ENCODE measurements at regions not wholly inside any gene's neighbourhood (a gene's known extent, or its start where the extent isn't known, plus 50 kb on each side); places are given as distances from the start of the nearest gene placed in this dataset.

DNA sequence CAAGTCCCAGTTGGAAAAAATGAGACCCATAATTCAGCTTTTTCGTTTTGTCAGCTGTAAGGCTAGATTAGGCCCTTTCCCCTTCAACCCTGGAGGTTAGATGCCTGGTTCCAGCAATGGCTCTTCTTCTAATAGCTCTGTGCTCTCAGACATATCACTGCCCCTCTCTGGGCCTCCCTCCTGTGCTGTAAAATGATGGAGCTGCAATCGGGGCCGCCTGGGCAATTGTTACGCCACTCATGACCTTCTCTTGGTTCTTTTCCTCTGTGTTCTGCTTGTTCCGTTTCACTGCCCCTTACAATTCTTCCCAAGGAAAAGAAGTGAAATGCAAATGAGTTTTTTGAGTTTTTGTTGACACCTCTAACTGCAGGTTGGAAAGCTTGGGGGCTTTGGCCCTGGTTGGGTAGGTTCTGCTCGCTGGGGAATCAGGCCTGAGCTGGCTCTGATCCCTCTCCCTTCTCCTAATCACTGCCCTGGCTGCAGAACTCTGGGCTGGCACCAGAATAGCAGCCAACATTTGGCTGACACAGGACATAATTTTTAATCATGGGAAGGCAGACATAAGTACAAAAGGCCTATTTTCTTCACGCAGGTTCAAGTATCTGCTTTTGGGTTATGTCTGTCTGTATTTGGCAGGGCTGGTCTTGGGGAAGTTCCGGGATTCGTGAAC, 110.9 kb downstream of the FOXD1 start:
- DNase-seq = no peak

DNA sequence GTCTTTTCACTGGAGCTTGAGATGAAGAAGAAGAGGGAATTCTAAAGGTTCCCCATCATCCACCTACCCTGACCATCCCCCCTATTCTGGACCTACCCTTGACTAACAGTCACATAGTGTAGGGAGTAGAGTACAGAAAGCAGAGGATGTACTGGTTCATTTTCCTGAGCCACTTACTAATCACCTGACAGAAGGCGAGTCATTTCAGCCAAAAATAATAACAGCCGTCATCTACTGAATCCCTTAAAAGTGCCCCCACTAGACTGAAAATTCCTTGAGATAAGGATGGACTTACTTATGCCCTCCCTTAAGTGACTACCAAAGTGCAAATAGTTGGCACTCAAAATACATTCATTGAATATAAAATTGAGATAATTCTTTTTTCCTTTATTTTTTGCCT, 112.2 kb downstream of the FOXD1 start:
- no peak for DNase-seq

DNA sequence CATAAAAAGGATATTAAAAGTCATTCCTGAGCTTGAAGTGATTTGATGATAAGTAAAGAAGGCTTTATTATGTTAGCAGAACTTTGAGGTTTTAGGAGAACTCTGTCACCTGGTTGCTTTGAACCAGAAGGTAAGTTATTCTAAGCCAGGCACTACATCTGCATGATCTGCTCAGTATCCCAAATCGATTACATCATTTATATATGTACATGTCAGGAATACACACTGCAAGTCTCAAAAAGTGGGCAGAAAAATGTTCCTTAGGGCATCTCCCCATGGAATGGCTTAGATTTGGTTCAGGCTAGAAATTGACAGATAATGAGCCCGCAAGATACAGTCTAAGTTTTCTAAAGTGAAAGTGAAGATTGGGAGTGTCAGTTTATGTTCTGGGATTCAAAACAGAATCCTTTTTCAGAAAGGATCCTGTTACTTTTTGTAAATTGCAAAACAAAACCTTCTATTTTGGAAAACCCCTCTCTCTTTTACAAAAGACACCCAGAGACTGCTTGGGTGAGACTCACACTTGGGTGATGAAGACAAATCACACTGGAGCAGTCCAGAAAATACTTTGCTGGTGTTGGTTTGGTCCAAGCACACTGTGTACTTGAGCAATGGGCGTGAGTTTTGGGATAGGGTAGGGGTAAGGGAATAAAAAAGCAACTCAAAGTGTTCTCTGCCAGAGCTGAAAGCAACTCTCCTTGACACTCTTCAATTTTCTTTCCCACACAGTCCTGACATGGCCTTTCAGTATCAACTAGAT, 114.5 kb downstream of the FOXD1 start:
- no peak for DNase-seq

DNA sequence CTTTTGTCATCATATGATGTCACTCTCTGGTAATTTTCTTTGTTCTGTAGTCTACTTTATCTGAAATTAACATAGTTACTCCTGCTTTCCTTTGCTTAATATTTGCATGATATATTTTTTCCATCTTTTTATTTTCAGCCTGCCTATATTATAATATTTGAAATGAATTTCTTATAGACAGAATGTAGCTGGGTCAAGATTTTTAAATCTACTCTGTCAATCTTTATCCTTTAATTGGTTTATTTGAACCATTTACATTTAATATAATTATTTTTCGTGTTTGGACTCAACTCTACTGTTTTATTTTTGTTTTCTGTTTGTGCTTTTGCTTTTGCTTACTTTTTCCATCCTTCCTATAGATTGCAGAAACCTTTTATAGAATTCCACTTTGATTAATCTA, 118.0 kb downstream of the FOXD1 start:
- no peak for DNase-seq

DNA sequence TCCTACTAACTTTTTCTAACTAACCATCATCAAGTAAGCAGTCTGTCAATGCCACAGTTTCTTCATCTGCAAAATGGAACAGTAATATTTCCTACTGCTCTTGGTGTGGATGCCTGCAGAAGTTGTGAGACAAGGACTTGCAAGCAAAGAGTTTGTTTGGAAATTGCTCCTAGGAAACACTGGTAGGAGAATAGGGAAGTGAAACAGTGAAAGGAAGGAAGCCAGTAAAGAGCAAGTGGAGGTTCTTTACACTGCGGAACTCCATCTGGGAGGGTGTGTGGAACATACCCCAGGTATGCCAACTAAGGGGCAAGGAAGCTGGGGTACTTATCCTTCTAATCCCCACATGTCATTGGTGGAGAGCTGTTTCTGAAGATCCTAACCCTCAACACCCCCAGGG, 119.9 kb downstream of the FOXD1 start:
- DNase-seq = no peak

DNA sequence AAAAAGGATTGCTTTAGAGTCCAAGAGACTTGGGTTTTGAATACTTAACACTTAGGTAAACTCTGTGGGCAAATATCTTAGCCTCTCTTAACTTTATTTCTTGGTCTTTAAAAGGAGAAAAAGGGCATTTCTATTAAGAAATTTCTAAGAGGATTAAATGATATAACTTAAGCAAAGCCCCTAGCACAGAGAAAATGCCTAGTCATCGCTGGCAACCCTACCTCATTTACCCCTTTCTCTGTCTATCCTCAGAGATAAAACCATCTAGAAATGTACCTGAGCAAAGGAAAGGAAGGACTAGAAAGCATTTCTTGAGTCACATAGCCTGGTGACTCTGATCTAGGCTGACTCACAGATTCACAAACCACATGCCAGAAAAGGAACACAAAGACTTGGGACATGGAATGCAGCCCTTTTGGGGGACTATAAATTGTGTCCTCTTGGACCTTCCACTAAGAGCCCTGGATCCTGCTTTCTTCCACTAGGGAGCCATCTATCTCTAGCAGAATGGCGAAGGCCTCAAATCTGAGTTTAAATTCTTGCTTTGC, 120.6 kb downstream of the FOXD1 start:
- no peak for DNase-seq

DNA sequence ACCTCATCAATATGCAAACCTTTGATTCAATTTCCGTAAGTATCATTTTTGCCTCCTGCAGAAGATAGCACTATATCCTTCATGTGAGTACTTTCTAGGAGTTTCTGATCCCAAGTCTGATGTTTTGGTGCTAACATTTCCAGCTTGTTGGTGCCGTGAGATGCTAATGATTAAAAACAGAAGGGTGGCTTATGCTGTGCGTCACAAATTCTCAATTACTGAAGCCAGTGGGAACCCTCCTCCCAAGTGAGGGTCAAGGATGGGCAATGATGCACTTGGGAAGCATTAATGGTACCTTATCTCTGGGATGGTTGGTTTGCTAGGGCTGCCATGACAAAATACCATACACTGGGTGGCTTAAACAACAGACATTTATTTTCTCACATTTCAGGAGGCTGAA, 123.0 kb downstream of the FOXD1 start:
- no peak for DNase-seq

DNA sequence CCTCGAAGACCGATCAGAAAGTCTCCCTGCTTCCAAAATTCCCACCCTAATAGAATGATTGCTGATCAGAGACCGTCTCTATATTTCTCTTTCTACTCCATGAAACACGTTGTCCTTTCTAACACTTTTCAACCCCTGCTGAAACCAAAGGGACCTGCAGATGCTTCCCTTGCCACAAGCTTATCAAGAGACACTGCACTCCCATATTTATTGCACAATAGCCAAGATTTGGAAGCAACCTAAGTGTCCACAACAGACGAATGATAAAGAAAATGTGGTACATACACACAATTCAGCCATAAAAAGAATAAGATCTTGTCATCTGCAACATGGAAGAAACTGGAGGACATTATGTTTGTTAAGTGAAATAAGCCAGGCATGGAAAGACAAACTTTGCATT, 125.1 kb downstream of the FOXD1 start:
- DNase-seq = no peak

DNA sequence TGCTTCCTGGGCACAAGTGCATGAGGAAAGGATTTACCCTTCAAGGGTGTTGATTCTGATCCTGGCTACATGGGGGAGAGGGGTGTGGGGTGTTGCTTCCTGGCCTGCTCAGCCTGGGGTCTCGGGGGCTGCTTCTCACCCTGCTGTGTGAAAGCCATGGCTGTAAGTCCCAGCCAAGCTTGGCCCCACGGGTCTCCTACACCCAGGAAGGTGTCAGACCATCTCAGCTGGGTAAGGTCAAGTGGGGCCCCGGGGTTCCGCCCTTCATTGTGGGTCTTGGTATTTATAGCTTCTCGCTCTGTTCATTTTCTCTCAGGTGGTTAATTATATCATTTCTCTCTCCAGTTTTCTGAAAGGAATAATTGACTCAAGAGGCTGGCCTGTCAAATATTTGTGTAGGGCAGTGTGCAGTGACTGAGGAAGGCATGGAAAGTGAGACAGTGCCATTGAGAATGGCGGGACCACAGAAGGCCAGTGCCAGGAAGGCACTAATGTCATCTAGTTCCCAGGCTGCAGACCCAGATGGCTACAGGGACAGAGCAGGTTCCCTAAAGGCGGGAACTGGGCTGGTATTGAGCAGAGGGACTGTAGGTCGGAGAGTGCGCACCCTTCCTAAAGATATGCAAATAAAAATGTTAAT, 126.0 kb downstream of the FOXD1 start:
- DNase-seq = no peak

DNA sequence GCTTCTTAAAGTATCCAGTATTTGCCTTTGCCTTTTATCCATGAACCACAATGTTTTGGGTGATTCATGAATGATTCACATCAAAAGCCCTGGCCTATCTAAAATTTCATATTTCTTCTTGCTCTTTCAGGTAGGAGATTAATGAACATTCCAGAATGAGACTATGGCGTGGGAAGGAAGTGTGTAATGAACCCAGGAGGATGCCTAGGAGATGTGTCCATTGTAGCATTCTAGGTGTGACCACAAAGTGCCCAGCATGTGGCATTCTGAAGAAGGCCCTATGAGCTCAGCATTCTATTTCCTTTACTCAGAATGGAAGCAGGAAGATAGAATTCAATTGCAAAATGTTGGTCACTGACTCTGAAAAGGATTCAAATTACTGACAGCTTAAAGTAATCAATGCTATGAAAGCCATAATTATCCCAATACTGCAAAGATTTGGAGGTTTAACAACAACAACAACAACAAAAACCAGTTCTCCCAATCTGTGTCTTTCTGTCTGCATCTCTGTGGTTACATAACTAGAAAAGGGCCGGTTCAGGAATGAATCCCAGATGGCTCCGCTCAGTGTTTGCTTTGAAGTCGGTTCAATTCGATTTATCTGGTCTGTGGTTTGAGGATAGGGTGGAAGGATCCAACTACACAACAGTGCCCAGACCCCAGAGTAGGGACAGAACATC, 126.7 kb downstream of the FOXD1 start:
- no peak for DNase-seq

DNA sequence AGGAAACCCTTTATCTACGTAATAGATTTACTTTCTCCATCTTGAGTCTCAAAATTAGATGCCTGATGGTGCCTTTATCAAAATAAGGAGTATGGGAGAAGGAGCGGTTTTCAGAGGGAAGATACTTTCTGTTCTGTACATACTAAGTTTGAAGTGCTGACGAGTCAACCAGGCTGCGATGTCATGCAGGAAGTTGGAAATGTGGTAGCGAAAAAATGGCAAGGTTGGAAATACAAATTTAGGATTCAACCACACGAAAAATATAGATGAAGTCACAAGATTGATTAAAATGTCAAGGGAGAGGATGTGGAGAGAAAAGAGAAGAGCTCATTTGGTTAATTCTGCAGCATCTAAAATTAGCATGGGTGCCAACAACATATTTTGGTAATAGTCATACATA, 129.5 kb downstream of the FOXD1 start:
- no peak for DNase-seq

DNA sequence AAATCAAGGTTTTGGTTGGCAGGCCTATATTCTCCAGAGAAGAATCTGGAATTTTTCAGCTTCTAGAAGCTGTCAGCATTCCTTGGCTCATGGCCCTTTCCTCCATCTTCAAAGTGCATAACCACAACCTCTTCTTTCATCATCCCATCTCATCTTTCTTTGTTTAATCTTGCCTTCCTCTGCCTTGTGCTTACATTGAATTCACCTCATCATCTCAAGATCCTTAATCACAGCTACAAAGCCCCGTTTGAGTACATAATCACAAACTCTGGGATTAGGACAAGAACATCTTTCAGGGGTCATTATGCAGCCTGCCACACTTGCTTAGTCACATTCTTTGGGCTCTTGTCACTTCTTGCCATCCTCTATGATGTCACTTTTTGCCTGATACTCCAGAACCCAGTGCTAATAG, 130.3 kb downstream of the FOXD1 start:
- no peak for DNase-seq

DNA sequence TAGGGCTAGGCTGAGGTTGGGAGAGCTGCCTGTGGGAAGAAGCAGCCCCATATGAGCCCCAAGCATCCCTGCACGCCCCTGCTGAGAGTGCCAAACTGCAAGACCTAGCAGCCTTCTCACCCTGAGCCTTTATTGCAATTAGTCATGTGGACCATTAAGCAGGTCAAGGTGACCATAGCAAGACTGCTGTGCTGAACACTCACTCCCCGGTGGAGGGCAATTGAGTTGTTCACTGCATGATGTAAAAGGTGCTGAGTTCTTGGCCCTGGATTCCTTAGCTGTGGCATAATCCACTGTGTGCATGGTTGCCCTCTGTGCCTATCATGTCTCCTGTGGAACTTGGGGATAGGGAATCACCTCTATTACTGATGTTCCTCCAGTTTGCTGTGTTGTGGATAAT, 131.1 kb downstream of the FOXD1 start:
- no peak for DNase-seq

DNA sequence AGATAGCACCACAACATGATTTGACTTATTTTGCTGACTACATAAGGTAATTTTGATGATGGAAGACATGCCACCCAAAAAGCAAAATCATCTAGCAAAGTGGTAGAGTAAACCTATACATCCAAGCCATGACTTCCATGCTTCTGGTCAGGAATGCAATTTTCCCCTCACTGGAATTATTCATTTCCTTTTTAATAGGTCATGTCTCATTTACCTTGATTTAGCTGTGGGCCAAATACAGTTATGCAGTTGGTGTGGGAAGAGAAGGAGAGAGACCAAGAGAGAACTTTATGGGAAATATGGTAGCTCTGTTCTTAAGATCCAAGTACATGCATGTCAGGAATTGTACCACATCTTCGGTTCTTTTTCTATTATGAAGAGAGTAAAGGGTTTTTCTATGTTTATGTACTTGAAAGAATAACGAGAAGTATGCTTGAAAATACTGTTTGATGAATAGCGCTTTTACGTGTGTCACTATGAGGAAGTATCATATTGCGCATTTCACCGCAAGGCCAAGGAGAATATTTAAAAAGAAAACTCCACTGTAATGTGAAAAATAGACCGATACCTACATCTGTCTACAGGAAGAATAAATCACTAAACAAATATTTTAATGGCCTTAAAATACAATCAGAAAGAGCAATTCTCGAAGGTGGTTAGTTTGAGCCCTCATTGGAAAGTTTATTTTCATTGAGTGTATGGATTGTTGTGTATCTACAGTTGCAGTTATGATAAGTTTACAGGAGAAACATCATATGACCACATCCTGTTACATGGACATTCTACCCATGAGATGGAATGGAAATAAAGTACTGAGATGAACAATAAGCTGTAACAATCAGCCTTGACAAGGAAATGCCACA, 134.0 kb downstream of the FOXD1 start:
- no peak for DNase-seq

DNA sequence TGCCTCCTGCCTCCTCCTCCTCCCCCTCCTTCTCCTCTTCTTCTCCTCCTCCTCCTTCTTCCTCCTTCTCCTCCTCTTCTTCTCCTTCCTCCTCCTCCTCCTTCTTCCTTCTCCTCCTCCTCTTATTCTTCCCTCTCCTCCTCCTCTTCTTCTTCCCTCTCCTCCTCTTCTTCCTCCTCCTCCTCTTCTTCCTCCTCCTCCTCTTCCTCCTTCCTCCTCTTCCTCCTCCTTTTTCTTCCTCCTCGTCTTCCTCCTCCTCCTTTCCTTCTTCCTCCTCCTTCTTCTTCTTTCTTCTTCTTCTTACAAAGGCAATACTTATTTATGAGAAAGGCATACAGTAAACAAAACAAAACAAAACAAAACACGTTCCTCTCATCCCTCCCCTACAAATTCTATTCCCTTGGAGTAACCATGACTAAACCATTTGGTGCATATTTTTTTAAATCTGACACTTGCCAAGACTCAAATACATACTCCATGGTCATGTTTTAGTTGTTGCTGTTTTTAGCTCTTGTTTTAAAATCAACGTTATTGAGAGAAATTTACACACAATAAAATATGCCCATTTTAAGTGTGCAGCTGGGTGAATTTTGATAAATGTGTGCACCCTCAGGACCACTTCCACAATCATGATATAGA, 135.6 kb downstream of the FOXD1 start:
- no peak for DNase-seq

DNA sequence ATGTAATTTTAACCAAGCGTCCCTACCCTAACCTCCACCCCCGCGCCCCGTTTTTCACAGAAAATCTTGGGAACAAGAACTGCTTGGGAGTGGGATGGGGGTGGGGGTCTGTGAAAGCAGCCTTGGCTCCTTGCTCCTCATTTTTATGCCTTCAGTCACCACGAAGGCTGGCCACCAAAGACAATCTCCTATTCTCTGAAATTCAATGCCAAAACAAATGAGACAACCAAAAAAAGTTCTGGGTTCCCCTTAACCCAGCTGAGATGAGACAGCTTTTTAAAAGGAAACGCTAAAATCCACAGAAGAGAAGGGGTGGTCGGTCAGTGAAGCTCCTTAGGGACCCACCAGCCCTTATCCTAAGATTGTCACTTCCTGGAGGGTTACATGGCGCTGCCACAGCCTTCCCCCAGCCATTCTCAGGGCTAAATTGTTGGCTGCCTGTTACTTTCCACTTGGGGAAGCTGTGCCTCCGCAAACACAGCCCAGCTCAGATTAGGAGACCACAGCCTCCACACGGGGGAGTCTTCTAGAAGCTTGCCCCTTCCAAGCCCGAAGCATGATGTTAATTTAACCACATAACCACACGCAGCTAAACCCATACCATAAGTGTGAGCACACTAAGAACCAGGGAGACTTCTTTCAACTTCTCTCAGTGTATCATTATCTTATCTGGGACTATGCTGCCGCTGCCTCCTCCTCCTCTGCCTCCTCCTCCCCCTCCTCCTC, 136.3 kb downstream of the FOXD1 start:
- DNase-seq = no peak

DNA sequence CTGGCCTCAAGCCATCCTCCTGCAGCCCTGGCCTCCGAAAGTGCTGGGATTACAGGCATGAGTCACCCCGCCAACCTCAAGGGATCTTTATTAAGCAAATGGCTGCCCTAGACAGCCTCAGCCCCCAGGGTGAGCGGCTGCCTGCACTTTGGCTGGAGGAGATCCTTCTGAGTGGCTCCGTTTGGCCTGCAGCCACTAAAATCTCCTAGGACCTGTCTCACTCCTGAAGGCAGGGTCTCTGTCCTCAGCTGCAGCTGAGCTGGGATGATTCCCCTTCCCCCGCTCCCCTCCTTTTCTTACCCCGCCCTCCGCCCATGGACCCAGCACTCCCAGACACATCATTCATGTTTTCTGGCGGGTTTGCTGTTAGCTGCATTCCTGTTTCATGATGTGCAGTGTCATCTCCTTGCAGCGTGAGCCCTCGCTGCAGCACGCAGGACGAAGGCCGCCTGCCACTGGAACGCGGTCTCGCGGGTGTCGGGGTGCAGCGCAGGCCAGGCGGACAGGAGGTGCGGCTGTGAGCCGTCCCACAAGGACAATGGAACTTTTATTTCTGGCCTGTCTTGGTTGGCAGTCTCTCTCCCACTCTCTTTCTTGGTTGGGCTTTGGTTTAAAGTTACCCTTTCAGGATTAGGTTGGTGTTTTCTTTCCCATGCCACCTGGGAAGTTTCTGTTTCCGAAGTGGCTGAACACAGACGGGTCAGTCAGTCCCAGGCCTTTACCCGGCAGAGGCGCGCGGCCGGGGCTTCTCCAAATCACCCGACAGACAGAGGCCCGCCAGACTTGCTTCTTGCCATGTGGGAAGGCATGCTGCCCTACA, 137.1 kb downstream of the FOXD1 start:
- no peak for DNase-seq

DNA sequence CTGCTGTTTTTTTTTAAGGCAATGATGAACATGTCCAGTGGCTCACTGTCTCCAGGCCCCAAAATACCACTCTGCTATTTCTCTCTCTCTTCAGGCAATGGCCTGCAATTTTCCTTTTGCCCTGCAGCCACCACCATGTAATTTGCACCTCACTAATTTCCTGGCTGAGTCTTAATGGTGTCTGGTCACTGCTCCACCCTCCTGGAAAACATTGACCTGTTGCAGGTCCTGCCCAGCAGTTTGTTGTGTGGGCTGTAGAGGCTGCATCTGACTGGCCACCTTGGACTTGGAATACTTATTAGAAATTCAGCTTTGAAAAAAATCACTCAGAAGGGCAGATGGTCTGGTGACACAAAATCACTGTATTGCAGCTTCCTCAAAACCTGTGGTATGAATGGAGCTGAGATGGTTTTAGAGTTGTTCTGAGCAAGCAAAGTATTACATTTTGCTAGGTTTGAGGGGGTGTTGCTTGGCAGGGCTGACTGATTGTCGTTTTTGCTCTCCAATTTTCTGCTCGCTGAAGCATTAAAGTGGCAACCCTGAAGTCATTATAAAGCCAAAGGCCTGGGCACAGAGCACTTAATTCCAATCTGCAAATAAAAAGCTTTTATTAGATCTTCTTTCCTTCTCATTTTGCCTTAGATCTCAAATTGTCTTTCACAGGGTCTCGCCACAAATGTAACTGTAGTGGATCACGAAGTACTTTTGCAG, 134.8 kb downstream of the TMEM174 start:
- DNase-seq = no peak

DNA sequence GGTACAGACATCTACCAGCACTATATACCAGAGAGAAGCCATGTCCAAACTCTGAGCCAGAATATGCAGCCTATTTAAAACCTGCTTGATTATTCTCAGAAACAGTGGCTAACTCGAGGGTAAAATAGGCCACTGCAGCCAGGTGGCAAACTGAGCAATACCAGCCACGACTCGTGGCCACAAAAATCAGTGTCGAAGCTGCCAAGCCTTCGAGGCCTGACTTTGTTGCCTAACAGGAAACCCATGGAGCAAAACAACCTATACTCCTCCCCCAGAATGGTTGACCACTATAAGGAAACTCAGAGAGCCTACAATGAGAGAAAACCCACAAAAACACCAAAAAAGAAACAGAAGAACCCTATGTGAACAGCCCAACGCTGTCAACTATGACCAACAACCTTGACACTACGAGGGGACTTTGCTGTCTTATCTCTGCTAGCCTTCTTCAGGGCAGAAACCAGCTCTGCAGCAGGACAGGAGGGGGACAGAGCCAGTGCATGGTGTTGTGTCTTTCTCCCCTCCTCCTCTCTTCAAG, 133.8 kb downstream of the TMEM174 start:
- DNase-seq = no peak
